ENCODE measurements at regions not wholly inside any gene's neighbourhood (a gene's known extent, or its start where the extent isn't known, plus 50 kb on each side); places are given as distances from the start of the nearest gene placed in this dataset.
"Not testable (repeated sequence)": the region's sequence is repeated elsewhere in the genome, so short reads cannot be mapped to it uniquely, and the experiment has no call there.

GRCh38 chr3:67064105-67064504, 66.0 kb downstream of the KBTBD8 start:
- no peak for DNase-seq
- no peak overlapping the region for H3K27ac ChIP-seq
- peaks cover 0 to 4% (median 0%) of the 10 kb centered on the region in 3 donors for H3K9me3 ChIP-seq
- no peaks in the 10 kb centered on the region for H3K36me3 ChIP-seq
- intact Hi-C loops (cut with DNase I; ENCODE audit: low total_unique reads) = no loop called here
- TF ChIP-seq CTCF (IDR thresholded peaks at IDR 0.05) = no peak
- H3K4me1 ChIP-seq = no peaks in the 10 kb centered on the region
- H3K4me3 ChIP-seq = no peak overlapping the region
- no peaks in the 10 kb centered on the region for H3K27me3 ChIP-seq

GRCh38 chr3:67067251-67067650, 69.1 kb downstream of the KBTBD8 start:
- Histone ChIP-seq H3K9me3 (no peaks in the 10 kb centered on the region), H3K36me3 (no peaks in the 10 kb centered on the region), H3K4me3 (no peak overlapping the region), H3K27me3 (no peaks in the 10 kb centered on the region), H3K27ac (no peak overlapping the region), H3K4me1 (no peaks in the 10 kb centered on the region)
- DNase-seq = no peak
- TF ChIP-seq CTCF (IDR thresholded peaks at IDR 0.05) = no peak
- intact Hi-C loops (cut with DNase I; ENCODE audit: low total_unique reads) = no loop called here

- H3K9me3 ChIP-seq; H3K36me3 ChIP-seq; H3K27me3 ChIP-seq; DNase-seq; intact Hi-C loops (cut with DNase I; ENCODE audit: low total_unique reads); H3K27ac ChIP-seq; H3K4me3 ChIP-seq; H3K4me1 ChIP-seq: not testable (repeated sequence)
Observed at GRCh38 chr3:67072640-67073039, 74.5 kb downstream of the KBTBD8 start.

- DNase-seq = no peak
- H3K4me1 ChIP-seq = no peaks in the 10 kb centered on the region
- H3K27me3 ChIP-seq = no peaks in the 10 kb centered on the region
- intact Hi-C loops (cut with DNase I; ENCODE audit: low total_unique reads) = no loop called here
- no peaks in the 10 kb centered on the region for H3K9me3 ChIP-seq
- H3K4me3 ChIP-seq = no peak overlapping the region
- no peak for TF ChIP-seq CTCF (IDR thresholded peaks at IDR 0.05)
- no peaks in the 10 kb centered on the region for H3K36me3 ChIP-seq
- H3K27ac ChIP-seq = no peak overlapping the region
Observed at GRCh38 chr3:67073812-67074211, 75.7 kb downstream of the KBTBD8 start.

- TF ChIP-seq CTCF (IDR thresholded peaks at IDR 0.05) = no peak
- no peaks in the 10 kb centered on the region for H3K9me3 ChIP-seq
- intact Hi-C loops (cut with DNase I; ENCODE audit: low total_unique reads) = no loop called here
- H3K27me3 ChIP-seq = no peaks in the 10 kb centered on the region
- no peak for DNase-seq
- H3K27ac ChIP-seq = no peak overlapping the region
- H3K36me3 ChIP-seq = no peaks in the 10 kb centered on the region
- no peaks in the 10 kb centered on the region for H3K4me1 ChIP-seq
- no peak overlapping the region for H3K4me3 ChIP-seq
Observed at GRCh38 chr3:67075295-67075694, 77.2 kb downstream of the KBTBD8 start.

- DNase-seq = no peak
- Histone ChIP-seq H3K4me1 (no peaks in the 10 kb centered on the region), H3K27me3 (no peaks in the 10 kb centered on the region), H3K27ac (no peak overlapping the region), H3K4me3 (no peak overlapping the region), H3K36me3 (no peaks in the 10 kb centered on the region), H3K9me3 (no peaks in the 10 kb centered on the region)
- intact Hi-C loops (cut with DNase I; ENCODE audit: low total_unique reads) = no loop called here
- no peak for TF ChIP-seq CTCF (IDR thresholded peaks at IDR 0.05)
Observed at GRCh38 chr3:67076607-67077006, 78.5 kb downstream of the KBTBD8 start.
